HG03097 (cell line): ENCODE measurements at regions not wholly inside any gene's neighbourhood (a gene's known extent, or its start where the extent isn't known, plus 50 kb on each side); places are given as distances from the start of the nearest gene placed in this dataset.

Experiments used
- ATAC-seq: cut with Tn5 transposase; IDR thresholded peaks from one replicate; pipeline ENCODE4 v1.9.1; 2021; ENCODE audit not compliant: unreplicated experiment, low FRiP score

GRCh38 chr12:22740656-22741355 is 115.8 kb downstream of the ETNK1 start:
- ATAC-seq: no peak

GRCh38 chr12:22743700-22744099 is 118.7 kb downstream of the ETNK1 start:
- no peak for ATAC-seq

- ATAC-seq: no peak
Observed at GRCh38 chr12:22744197-22744596, 119.2 kb downstream of the ETNK1 start.

- no peak for ATAC-seq
Observed at GRCh38 chr12:22746720-22747119, 121.7 kb downstream of the ETNK1 start.

- no peak for ATAC-seq
Observed at GRCh38 chr12:22755629-22756028, 130.7 kb downstream of the ETNK1 start.

GRCh38 chr12:22759769-22760674 is 135.1 kb downstream of the ETNK1 start:
- ATAC-seq: no peak

- ATAC-seq: no peak
Observed at GRCh38 chr12:22765421-22766130, 140.6 kb downstream of the ETNK1 start.

GRCh38 chr12:22766911-22767420 is 142.0 kb downstream of the ETNK1 start:
- ATAC-seq: no peak

- no peak for ATAC-seq
Observed at GRCh38 chr12:22781339-22781738, 156.4 kb downstream of the ETNK1 start.

- ATAC-seq: no peak
Observed at GRCh38 chr12:22787557-22787956, 162.6 kb downstream of the ETNK1 start.

GRCh38 chr12:22788913-22789312 is 163.9 kb downstream of the ETNK1 start:
- no peak for ATAC-seq

- ATAC-seq: no peak
Observed at GRCh38 chr12:22792138-22792537, 167.2 kb downstream of the ETNK1 start.

- no peak for ATAC-seq
Observed at GRCh38 chr12:22794017-22794416, 169.0 kb downstream of the ETNK1 start.

- ATAC-seq: no peak
Observed at GRCh38 chr12:22796941-22797630, 172.1 kb downstream of the ETNK1 start.

GRCh38 chr12:22797701-22798100 is 172.7 kb downstream of the ETNK1 start:
- no peak for ATAC-seq

GRCh38 chr12:22798116-22798515 is 173.1 kb downstream of the ETNK1 start:
- no peak for ATAC-seq

GRCh38 chr12:22799503-22799902 is 174.5 kb downstream of the ETNK1 start:
- ATAC-seq: no peak

- ATAC-seq: no peak
Observed at GRCh38 chr12:22800332-22800731, 175.4 kb downstream of the ETNK1 start.

GRCh38 chr12:22802883-22803630 is 178.1 kb downstream of the ETNK1 start:
- no peak for ATAC-seq

GRCh38 chr12:22803725-22804124 is 178.8 kb downstream of the ETNK1 start:
- no peak for ATAC-seq
